ENCODE measurements at regions not wholly inside any gene's neighbourhood (a gene's known extent, or its start where the extent isn't known, plus 50 kb on each side); places are given as distances from the start of the nearest gene placed in this dataset.

DNA sequence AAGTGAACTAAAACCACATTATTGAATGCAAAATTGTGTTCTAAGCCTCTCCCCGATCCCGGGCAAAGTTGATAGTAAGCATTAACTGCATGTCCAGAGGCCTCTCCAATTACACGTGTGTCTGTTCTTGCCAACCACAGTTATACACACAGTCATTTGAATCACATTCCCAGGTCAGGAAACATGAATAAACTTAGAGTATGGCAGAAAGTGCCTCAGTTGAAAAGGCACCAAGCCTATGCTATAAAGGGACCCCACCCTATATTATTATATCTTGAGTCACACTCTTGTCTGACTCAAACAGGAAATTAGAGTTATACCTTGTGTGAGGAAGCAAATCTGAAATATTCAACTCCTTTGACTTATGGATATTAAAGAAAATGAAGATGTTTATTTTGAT lies 128.3 kb upstream of the STXBP6 start:
- no peak for TF ChIP-seq SIN3A (IDR thresholded peaks at IDR 0.05; ENCODE audit: borderline replicate concordance, insufficient read depth, low read length)
- TF ChIP-seq, protein P1, sequence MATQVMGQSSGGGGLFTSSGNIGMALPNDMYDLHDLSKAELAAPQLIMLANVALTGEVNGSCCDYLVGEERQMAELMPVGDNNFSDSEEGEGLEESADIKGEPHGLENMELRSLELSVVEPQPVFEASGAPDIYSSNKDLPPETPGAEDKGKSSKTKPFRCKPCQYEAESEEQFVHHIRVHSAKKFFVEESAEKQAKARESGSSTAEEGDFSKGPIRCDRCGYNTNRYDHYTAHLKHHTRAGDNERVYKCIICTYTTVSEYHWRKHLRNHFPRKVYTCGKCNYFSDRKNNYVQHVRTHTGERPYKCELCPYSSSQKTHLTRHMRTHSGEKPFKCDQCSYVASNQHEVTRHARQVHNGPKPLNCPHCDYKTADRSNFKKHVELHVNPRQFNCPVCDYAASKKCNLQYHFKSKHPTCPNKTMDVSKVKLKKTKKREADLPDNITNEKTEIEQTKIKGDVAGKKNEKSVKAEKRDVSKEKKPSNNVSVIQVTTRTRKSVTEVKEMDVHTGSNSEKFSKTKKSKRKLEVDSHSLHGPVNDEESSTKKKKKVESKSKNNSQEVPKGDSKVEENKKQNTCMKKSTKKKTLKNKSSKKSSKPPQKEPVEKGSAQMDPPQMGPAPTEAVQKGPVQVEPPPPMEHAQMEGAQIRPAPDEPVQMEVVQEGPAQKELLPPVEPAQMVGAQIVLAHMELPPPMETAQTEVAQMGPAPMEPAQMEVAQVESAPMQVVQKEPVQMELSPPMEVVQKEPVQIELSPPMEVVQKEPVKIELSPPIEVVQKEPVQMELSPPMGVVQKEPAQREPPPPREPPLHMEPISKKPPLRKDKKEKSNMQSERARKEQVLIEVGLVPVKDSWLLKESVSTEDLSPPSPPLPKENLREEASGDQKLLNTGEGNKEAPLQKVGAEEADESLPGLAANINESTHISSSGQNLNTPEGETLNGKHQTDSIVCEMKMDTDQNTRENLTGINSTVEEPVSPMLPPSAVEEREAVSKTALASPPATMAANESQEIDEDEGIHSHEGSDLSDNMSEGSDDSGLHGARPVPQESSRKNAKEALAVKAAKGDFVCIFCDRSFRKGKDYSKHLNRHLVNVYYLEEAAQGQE (IDR thresholded peaks at IDR 0.05; ENCODE audit: insufficient read depth in 1 of 2, low read depth in 2 of 2, low read length in 2 of 2), result no peak
- TF ChIP-seq TAF1 (IDR thresholded peaks at IDR 0.05; ENCODE audit: borderline replicate concordance, insufficient read depth, low read length), result no peak
- TF ChIP-seq POLR2AphosphoS5 (IDR thresholded peaks at IDR 0.05; ENCODE audit: low read depth, low read length), result no peak
